ENCODE measurements at regions not wholly inside any gene's neighbourhood (a gene's known extent, or its start where the extent isn't known, plus 50 kb on each side); places are given as distances from the start of the nearest gene placed in this dataset.
"Not testable (repeated sequence)": the region's sequence is repeated elsewhere in the genome, so short reads cannot be mapped to it uniquely, and the experiment has no call there.

DNA sequence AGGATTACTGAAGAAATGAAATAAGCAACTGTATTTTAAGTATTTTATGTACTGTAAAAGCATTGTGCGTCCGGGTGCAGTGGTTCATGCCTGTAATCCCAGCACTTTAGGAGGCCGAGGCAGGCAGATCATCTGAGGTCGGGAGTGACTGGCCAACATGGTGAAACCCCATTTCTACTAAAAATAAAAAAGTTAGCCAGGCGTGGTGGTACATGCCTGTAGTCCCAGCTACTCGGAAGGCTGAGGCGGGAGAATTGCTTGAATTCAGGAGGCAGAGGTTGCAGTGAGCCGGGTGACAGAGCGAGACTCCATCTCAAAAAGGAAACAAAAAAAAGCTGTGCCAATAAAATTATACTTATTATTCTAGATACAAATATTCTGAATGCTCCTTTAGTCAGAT is 215.4 kb upstream of the DMRT1 start:
- TF ChIP-seq, protein P1, sequence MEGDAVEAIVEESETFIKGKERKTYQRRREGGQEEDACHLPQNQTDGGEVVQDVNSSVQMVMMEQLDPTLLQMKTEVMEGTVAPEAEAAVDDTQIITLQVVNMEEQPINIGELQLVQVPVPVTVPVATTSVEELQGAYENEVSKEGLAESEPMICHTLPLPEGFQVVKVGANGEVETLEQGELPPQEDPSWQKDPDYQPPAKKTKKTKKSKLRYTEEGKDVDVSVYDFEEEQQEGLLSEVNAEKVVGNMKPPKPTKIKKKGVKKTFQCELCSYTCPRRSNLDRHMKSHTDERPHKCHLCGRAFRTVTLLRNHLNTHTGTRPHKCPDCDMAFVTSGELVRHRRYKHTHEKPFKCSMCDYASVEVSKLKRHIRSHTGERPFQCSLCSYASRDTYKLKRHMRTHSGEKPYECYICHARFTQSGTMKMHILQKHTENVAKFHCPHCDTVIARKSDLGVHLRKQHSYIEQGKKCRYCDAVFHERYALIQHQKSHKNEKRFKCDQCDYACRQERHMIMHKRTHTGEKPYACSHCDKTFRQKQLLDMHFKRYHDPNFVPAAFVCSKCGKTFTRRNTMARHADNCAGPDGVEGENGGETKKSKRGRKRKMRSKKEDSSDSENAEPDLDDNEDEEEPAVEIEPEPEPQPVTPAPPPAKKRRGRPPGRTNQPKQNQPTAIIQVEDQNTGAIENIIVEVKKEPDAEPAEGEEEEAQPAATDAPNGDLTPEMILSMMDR (IDR thresholded peaks at IDR 0.05), result not testable (repeated sequence)
- not testable (repeated sequence) for TF ChIP-seq POLR2A (IDR thresholded peaks at IDR 0.05)
